GM19238 (cell line): ENCODE measurements at regions not wholly inside any gene's neighbourhood (a gene's known extent, or its start where the extent isn't known, plus 50 kb on each side); places are given as distances from the start of the nearest gene placed in this dataset.
"Not testable (repeated sequence)": the region's sequence is repeated elsewhere in the genome, so short reads cannot be mapped to it uniquely, and the experiment has no call there.

Source experiments
- DNase-seq: peaks from one replicate; pipeline ENCODE4 v3.0.0; 2011; ENCODE audit warnings: low spot score; ENCODE audit not compliant: insufficient read length

DNA sequence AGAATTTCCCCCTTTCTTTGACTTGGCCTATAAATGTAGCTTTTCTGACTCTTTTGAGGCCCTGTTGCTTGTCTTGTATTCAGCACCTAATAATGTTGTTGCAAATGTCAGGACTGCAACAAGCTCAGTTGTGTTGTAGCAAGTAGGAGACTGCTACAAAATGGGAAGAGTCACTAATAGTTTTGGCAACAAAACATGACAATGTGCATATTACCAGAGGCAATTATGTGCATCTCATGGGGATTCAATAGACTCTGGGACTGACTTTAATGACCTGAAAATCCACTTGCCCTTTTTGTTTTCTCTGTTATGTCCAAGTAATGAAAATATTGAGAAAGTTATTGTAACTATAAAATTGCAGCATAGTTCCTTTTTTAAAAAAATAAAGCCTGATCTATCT lies 368.4 kb downstream of the OSTF1 start:
- DNase-seq = no peak

DNA sequence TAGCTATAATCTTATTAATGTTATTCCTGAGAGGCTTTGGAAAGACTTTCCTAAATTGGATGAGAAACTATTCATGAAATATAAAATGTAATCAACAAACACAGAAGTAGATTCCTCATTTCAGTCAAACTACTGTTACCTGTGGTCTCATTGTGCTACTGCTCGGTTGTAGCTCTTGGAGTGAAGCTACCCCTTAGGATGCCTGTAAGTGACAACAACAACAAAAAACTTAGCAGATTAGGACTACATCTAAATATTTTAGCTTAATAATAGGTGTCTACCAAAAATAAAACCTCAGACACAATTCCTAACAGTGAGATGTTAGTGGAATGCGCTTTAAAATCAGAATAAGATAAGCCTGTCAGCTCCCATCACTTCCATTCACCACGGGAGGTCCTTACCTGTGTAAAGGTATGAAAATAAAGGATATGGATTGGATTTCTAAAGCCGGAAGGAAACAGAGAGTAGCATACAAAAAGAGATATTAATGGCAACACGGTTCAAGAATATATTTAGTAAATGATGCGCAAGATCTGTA lies 369.2 kb downstream of the OSTF1 start:
- no peak for DNase-seq

DNA sequence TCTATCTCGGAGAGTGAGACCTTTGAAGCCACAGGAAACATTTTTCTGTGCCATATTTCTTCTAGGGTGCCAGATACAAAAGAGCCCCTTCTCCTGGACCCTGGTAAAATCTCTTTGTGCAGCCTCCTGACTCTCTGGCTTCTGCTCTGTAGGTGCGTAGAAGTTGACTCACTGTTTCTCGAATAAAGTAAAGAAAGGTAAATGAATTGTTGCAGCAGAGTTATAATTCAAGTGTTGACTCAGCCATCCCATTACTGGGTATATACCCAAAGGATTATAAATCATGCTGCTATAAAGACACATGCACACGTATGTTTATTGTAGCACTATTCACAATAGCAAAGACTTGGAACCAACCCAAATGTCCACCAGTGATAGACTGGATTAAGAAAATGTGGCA lies 371.0 kb downstream of the OSTF1 start:
- not testable (repeated sequence) for DNase-seq

DNA sequence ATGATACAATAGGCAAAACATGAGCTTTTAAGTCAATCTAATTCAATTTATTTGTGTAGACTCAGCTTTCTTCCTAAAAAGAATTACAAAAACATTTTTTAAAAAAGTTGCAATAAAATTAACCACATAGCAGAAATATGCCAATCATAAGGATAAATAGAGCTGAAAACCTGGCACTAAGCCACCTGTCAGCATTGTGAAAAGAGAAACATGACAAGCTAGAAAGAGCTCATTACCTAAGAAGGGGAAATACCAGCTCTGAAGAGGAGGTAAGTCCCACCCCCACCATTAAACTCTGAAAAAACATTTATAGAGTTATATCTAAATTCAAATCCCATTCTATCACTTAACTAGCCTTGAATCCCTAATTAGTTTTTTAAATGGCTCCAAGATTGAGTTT lies 372.9 kb downstream of the OSTF1 start:
- no peak for DNase-seq

DNA sequence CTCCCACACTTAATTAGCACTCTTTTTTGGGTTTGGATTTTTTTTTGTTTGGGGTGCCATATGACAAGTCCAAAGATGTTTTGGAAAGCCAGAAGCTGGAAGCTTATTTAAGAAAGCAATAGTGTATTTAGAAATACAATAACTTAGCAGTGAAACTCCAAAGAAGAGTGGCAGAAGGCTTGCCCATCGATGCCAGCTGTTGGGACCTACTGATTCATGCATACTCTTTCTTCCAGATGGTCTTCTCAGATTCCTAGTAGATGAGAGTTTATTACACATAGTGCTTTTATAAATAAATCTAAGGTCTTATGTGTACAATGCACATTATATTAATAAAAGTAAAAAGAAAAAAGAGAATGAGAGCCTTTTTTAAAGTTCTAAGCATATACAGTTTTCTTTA lies 374.6 kb downstream of the OSTF1 start:
- no peak for DNase-seq

DNA sequence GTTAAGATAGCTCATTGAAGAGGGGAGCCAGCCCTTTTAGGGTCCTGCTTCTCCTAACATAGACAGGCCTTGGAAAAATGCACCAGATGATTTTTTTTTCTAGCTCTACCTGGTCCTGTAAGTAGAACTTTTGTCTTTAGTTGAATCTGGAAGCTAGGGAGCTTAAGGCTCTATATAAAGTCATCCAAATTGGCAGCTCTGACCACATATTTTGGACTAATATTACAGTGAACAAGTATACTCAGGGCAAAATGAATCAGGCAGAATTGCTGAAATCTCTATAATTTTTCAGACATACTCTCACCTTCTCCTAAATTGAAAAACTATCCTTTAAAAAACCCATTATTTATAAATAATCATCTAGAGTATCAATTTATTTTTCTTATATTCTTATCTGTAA lies 375.6 kb downstream of the OSTF1 start:
- DNase-seq = no peak

DNA sequence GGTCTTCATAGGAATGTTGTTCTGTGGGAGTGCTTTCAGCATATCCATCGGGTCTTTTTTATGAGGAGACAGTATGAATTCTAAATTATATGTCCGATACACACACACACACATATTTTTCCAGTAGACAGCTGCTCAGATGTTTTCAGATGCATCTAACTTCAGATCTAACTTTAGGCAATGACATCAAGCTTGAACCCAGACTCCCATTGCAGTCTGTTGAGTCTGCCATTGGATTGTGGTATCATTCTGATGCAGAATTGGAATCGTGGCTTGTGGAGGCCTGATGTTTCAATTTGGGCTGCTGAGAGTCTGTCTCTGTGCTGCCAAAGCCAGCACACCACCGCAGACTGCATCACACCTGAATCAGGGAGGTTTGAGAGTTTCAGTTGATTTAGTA lies 376.4 kb downstream of the OSTF1 start:
- DNase-seq = no peak

DNA sequence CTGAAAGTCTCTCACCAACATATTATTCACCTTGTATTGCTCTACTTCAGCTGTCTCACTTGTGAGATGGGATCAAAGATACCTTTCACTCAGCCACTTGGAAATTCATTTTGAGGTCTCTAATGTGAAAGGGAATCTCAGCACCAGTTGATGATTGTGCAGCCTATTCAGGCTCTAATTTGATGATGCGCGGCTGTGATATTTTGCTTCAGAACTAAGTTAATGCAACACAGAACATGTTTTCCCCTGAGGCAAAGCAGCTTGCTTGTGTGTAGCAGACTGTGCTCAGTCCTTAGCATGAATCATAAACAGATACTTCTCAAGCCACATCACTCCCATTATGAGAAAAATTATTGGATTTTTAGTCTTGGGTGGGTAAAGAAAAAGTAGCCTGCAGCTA lies 378.8 kb downstream of the OSTF1 start:
- no peak for DNase-seq

DNA sequence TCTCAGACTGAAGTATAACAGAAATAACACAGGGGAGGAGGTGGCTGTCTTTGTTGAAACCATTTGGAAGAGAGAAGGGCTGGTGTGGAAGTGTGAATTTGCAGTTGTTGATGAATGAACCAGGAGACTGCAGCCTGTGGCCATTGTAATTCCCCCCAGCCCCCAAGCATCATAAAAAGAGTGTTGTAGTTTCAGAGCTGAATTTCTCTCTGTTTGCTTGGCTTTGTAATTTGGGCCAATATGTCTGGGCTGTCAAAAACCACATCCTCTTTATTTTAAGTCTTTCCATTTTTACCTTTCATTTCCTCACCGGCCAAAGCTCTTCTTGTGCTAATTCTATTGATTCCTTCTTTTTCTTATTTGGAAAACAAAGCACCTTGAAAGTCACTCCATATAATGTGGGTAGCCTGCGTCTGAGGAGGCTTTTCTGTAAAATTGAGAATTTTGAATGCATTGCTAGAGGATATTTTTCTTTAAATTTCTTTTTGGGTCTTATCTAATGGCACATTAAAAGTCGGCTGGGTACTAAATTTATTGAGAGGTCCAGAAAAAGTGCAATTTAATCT lies 383.3 kb downstream of the OSTF1 start:
- DNase-seq = no peak

DNA sequence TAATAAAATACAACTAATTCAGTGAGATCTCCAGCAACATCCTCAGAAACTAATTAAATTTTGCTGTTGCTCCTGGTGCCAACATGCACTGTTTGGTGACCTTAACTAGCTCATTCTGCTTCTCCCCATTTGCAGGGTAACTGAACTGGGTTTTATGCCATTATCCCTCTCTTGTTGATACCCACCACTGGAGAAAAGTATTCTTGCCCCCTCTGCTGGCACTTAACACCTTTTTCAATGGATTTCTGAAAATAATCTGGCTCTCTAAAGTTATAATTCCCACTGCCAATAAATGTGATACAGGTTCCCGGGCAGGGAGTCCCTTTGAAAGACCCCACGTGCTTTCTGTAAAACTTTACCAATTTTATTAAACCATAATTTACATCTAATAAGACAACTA lies 394.3 kb downstream of the OSTF1 start:
- DNase-seq = no peak

DNA sequence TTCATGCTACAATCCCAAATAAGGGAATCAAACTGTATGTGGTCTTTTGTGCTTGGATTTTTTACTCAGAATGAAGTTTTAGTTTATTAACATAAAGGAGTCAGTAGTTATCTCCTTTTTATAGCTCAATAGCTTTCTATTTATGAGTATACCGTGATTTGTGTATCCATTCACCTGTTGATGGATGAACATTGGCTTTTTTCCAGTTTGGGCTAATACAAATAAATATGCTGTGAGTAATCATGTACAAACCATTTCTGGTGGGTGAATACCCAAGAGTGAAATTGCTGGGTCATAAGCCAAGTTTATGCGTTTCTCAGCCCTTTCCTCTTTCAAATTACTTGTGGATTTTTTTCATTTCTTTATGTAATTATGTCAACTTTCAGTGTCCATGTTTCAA lies 395.3 kb downstream of the OSTF1 start:
- no peak for DNase-seq

DNA sequence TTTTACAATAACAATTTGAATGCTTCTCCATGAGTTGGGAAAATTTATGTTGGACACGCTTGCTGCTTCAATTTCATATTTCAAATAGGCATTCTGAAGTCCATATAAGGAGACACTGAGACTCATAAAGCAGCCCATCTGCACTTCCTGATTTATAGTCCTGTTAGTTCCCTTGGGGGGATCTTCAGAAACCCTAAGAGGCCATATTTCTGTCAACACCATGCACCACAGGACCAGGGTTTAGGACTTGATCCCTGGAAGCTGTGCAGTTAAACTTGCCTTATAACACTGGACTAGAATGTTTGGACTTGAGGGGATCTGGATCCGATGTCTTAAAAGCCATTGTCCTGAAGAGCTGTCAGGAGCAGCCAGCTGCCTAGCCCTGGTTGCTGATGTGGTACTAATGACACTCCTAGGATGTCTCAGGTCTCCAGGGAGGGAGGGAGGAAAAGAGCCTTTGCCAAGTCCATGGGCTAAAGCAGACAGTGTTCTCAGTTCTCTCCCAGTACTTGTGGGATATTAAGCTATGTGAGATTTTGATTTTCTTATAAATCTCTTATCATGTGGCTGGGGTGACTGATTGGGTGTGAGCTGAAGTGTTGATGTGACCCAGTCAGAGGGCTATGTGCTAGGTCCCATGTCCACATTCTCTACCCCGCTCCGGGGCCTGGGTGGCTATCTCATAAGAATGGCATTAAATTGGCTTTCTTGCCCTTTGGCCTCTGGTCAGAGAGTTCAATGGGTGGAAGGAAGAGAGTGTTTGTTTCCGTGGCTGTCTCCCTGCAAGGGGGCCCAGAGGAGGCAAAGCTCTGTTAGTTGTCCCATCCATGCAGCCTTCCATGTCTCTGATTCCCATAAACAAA lies 399.8 kb downstream of the OSTF1 start:
- no peak for DNase-seq

DNA sequence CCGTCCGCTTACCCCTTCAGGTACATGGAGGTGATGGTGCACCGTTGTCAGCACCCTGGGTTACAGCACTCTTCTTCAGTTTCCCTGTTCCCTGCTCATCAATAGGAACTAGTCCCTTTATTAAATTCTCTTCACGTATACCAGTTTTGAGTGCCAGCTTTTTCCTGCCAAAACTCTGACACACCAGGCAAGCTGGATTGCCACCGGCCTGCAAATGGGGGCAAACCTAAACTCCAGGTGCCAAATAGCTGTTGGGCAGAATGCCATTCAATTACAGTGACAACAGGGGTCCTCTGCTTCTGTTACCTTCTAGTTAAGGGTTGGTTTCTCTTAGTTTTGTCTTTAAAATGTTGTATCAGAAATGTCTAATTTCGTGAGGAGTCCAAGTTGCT lies 400.4 kb downstream of the OSTF1 start:
- DNase-seq = no peak

DNA sequence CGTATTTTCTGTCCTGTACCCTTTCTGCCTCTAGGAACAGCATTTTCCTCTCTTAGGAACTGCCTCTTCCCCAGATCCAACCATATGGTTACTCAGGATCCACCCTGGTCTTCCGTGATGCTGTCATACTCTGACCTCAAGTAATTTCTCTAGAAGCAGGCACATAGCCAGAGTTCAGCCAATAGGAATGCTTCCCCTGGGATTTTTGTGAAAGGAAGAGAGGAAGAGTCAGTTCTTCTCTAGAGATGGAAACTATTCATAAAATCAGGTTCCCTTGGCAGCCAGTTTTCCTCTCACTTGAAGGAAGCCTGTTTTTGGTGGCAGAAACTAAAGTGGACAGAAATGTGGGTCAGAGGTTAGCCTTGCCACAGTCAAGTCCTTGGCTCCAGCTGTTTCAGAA lies 400.1 kb upstream of the PCSK5 start:
- no peak for DNase-seq

DNA sequence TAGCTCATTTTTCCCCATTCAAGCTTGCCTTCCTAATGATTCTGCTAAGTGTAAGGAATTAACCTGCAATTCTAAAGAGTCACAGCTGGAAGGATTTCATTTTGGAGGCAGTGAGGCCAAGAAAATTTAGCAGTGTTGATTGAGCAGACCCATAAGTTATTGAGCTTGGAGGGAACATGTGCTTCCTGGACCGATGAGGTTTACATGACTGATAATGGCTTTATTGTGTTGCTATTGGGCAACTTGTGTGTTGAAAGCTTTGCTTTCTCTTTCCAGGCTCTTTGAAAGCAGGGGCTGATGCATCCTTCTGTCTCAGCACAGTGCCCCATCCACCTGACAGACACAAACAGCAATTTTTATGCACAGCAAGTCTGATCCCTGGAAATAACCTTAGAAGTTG lies 398.9 kb upstream of the PCSK5 start:
- DNase-seq = no peak

DNA sequence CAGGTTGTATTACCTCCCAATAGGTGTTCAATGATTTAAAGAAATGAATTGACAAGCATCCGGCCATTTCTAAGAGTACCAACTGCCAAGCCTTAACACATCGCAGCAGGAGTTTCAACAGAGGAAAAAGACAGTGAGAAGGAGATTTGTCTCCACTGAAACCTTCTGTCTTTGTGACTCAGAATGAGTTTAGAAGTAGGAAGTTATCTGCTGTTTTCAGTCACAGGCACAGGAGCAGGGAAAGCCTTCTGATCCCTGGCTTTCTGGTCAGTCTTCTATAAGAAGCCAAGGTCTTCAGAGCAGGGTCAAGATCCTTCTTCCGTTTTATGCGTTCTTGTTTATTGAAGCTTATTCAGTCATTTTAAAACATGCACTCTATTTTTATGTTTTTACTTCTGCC lies 390.7 kb upstream of the PCSK5 start:
- DNase-seq = no peak

DNA sequence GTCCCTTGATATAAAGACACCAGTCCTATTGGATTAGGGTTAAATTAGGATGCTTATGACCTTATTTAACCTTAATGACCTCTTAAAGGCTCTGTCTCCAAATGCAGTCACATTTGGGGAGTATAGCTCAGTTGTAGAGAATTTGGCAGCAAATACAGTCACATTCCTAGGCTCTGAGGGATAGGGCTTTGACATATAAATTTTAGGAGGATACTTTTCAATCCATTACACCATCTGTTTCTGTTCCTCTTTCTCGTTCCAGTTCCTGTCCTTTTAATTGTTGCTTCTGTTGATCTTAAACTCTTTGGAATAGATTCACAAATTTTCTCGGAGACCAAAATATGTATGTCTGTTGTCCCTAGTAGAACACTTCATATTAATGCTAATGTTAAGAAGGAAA lies 390.0 kb upstream of the PCSK5 start:
- DNase-seq = no peak

DNA sequence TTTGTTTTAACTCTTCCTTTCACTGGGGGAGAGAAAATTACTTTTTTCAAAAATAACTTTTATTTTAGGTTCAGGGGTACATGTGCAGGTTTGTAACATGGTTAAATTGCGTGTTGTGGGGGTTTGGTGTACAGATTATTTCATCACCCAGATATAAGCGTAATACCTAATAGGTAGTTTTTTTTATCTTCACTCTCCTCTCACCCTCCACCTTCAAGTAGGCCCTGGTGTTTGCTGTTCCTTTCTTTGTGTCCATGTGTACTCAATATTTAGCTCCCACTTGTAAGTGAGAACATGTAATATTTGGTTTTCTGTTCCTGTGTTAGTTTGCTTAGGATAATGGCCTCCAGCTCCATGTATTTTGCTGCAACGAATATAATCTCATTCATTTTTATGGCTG lies 389.5 kb upstream of the PCSK5 start:
- not testable (repeated sequence) for DNase-seq

DNA sequence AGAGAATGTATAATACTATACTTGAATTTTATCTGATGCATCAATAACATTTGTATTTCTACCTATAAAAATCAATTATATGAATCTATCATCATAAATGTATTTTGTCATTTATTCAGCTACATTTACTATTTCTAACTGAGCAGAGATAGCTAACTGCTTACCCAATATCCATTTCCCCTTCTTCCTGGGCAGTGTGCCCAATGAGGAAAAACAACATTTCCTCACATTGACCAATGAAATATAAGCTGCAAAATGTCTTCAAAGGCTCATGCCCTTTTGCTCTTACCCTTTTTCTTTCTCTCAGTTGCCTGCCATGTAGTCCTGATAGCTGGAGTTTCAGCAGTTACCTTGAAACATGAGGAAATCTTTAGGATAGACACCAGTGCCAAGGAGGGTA lies 385.8 kb upstream of the PCSK5 start:
- no peak for DNase-seq

DNA sequence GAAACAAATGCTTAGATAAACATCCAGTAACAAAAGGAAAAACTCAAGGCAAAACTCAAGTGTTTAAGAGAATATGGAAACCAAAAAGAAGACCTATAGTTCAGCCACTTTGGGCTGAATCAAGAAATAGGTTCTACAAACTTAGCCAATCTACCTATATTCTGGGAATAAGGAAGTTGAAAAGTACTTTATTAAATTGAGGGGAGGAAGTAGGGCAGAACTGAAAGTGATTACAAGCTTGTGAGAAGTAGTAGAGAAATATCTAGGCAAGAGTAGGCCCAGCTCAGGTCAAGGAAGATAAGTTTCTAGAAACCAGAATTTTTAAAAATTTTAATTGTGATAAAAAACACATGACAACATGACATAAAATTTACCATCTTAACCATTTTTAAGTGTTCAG lies 384.8 kb upstream of the PCSK5 start:
- DNase-seq = no peak

DNA sequence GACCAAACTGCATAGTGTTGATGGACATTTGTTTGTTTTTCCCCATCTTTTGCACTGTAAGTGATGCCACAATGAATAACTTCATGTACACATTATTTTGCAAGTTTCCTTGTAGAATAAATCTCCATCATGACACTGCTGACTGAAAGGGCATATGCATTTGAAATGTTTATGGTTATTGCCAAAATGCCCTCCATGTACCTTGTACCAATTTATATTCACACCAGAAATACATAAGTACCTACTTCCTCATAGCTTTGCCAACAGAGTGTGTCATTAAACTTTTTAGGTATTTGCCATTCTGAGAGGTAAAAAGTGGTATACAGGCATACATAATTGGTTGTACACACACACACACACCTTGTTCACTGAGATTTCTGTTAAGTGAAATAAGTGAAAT lies 361.0 kb upstream of the PCSK5 start:
- DNase-seq = no peak

DNA sequence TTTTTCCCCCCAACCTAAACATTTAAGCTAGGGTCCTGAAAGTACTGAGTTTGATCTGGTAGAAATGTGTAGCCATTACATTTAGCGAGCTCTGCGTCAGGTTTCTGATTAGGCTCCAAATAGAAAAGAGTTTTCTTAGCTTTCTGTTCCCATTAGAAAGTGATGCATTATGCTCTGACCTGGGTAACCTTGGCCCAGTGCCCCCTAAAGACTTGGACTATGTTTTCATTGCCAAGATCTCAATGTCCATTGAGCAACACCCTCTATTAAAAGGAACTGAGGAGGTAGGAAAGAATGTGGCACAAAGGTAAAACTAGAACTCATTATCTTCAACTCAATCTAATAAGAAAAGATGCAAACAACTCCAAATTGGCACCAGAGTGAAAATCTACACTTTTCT lies 358.9 kb upstream of the PCSK5 start:
- no peak for DNase-seq
